Activated T-helper 2 cell treated with anti-CD3 and anti-CD28 coated beads, Interferon-gamma antibody, Interleukin-2, Interleukin-4, amounts not matched to agents 10 μg/mL and 5 μg/mL and 100 μg/mL, durations not matched to agents 14 hours and 24 hours and 36 hours (primary cell): ENCODE measurements at regions not wholly inside any gene's neighbourhood (a gene's known extent, or its start where the extent isn't known, plus 50 kb on each side); places are given as distances from the start of the nearest gene placed in this dataset.

Experiments used
- DNase-seq: peaks from one replicate; pipeline ENCODE4 v3.0.0; 2021; ENCODE audit warnings: low spot score
- H3K27ac Mint-ChIP-seq: one replicate; pipeline ENCODE4 v1.8.0; 2021; ENCODE audit warnings: mixed read lengths
- H3K27me3 Mint-ChIP-seq: one replicate; pipeline ENCODE4 v1.8.0; 2021; ENCODE audit warnings: low read depth, mixed read lengths
- H3K36me3 Mint-ChIP-seq: one replicate; pipeline ENCODE4 v1.8.0; 2021; ENCODE audit warnings: low read depth, mixed read lengths
- H3K4me1 Mint-ChIP-seq: one replicate; pipeline ENCODE4 v1.8.0; 2021; ENCODE audit warnings: low read depth, mixed read lengths
- H3K4me3 Mint-ChIP-seq: one replicate; pipeline ENCODE4 v1.8.0; 2021; ENCODE audit warnings: low read depth, mild to moderate bottlenecking, moderate library complexity, mixed read lengths
- H3K9me3 Mint-ChIP-seq: one replicate; pipeline ENCODE4 v1.8.0; 2021; ENCODE audit warnings: mixed read lengths
- intact Hi-C: fragments of 100-400 bp; cut with micrococcal nuclease; formaldehyde crosslinking; loops from one replicate; pipeline ENCODE4 v1.15.1; 2023

DNA sequence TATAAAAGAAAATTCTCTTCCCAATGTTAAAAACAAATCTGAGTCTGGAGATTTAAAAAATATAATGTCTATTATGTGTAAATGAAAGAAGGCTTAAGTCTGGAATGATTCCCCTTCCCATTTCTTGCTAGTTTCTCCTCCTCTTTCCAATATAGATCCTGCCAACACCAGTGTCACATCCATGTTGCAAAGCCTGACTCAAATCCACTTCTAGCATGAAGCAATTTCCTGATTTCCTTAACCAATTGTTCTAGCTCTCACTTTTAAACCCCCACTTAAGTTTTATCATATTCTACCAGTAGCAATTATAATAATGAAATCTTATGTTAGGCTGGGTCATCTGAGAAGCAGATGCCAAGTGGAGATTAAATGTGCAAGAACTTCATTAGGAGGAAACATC lies 100.1 kb upstream of the SEC61G start:
- H3K27me3 Mint-ChIP-seq = peaks cover 2% of the 10 kb centered on the region
- H3K36me3 Mint-ChIP-seq = no peaks in the 10 kb centered on the region
- H3K4me3 Mint-ChIP-seq = no peak overlapping the region
- no peaks in the 10 kb centered on the region for H3K4me1 Mint-ChIP-seq
- peaks cover 4% of the 10 kb centered on the region for H3K9me3 Mint-ChIP-seq
- DNase-seq = no peak
- intact Hi-C loops = no loop called here
- no peak overlapping the region for H3K27ac Mint-ChIP-seq

DNA sequence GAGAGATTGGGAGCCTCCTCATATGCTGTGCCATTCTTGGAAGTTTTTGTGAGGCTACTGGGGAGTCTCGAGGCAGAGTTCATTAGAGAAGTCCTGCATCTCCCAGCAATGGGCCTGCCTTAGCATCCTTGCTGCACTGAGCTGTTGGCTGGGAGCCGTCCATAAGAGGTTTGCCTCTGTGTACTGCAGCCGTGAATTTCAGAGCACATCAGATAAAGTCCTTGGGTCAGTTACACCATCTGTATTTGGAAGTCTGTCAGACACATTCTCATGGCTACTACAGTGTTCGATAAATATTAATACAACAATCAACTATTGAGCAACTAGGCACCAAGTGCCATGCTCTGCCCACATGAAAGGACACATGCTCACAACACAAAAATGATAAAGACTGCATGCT lies 100.5 kb upstream of the SEC61G start:
- peaks cover 4% of the 10 kb centered on the region for H3K9me3 Mint-ChIP-seq
- DNase-seq = no peak
- no peak overlapping the region for H3K4me3 Mint-ChIP-seq
- no peak overlapping the region for H3K27ac Mint-ChIP-seq
- no peaks in the 10 kb centered on the region for H3K4me1 Mint-ChIP-seq
- intact Hi-C loops = no loop called here
- peaks cover 2% of the 10 kb centered on the region for H3K27me3 Mint-ChIP-seq
- no peaks in the 10 kb centered on the region for H3K36me3 Mint-ChIP-seq

GRCh38 chr7:54860003-54860775 lies 101.2 kb upstream of the SEC61G start:
- intact Hi-C loops = no loop called here
- no peak for DNase-seq
- Mint-ChIP-seq H3K36me3 (no peaks in the 10 kb centered on the region), H3K9me3 (peaks cover 4% of the 10 kb centered on the region), H3K27me3 (peaks cover 2% of the 10 kb centered on the region), H3K4me1 (no peaks in the 10 kb centered on the region), H3K4me3 (no peak overlapping the region), H3K27ac (no peak overlapping the region)

- Mint-ChIP-seq H3K4me1 (no peaks in the 10 kb centered on the region), H3K9me3 (peaks cover 4% of the 10 kb centered on the region), H3K4me3 (no peak overlapping the region), H3K27ac (no peak overlapping the region), H3K27me3 (peaks cover 2% of the 10 kb centered on the region), H3K36me3 (no peaks in the 10 kb centered on the region)
- DNase-seq = no peak
- intact Hi-C loops = no loop called here
Measured at GRCh38 chr7:54860843-54861242, 101.8 kb upstream of the SEC61G start.

- no peaks in the 10 kb centered on the region for H3K9me3 Mint-ChIP-seq
- H3K4me3 Mint-ChIP-seq = no peak overlapping the region
- no peaks in the 10 kb centered on the region for H3K4me1 Mint-ChIP-seq
- no peak overlapping the region for H3K27ac Mint-ChIP-seq
- intact Hi-C loops = no loop called here
- no peaks in the 10 kb centered on the region for H3K36me3 Mint-ChIP-seq
- no peak for DNase-seq
- H3K27me3 Mint-ChIP-seq = peaks cover 2% of the 10 kb centered on the region
Measured at GRCh38 chr7:54864663-54865062, 105.7 kb upstream of the SEC61G start.

DNA sequence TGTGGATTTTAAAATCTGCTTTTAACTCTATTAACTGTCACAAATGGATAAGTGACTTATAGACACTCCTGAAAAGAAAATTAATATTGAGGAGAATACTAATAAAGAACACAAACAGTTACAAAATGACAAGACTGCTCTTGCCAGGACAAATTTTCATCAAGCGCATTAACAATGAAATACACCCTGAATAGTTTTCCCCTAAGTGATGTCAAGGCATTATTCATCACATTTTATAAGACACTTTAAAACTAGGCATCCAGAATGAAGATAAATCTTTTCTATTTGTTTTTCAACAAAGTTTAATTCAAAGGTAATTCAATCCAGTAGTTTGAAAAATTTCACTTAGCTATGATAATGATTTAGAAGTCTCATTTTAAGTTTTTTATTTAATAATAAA lies 110.5 kb upstream of the SEC61G start:
- intact Hi-C loops = no loop called here
- no peak for DNase-seq
- Mint-ChIP-seq H3K9me3 (no peaks in the 10 kb centered on the region), H3K4me3 (no peak overlapping the region), H3K27ac (no peak overlapping the region), H3K4me1 (no peaks in the 10 kb centered on the region), H3K36me3 (no peaks in the 10 kb centered on the region), H3K27me3 (no peaks in the 10 kb centered on the region)

GRCh38 chr7:54874804-54875203 lies 115.8 kb upstream of the SEC61G start:
- no peaks in the 10 kb centered on the region for H3K9me3 Mint-ChIP-seq
- DNase-seq = no peak
- no peak overlapping the region for H3K4me3 Mint-ChIP-seq
- intact Hi-C loops = no loop called here
- no peaks in the 10 kb centered on the region for H3K36me3 Mint-ChIP-seq
- no peaks in the 10 kb centered on the region for H3K27me3 Mint-ChIP-seq
- H3K4me1 Mint-ChIP-seq = no peaks in the 10 kb centered on the region
- H3K27ac Mint-ChIP-seq = no peak overlapping the region

DNA sequence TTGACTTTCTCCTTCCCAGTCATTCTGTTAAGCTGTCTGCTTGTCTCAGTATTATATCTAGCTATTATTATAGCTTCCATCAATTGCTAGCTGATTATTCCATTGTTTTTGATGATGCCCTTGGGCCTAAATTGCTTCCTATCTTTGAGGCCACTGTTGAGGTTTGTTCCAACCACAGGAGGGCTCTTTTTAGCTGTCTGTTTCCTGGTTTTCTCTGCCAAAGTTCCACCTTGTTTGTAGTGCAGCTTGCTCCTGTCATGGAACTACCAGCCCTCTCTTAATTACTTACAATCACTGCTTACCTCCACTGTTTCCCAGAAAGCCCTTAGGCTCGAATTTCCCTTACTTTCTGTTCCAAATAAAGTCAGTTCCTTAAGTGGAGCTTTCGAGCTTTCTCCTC lies 118.7 kb upstream of the SEC61G start:
- Mint-ChIP-seq H3K4me1 (no peaks in the 10 kb centered on the region), H3K4me3 (no peak overlapping the region)
- intact Hi-C loops = no loop called here

DNA sequence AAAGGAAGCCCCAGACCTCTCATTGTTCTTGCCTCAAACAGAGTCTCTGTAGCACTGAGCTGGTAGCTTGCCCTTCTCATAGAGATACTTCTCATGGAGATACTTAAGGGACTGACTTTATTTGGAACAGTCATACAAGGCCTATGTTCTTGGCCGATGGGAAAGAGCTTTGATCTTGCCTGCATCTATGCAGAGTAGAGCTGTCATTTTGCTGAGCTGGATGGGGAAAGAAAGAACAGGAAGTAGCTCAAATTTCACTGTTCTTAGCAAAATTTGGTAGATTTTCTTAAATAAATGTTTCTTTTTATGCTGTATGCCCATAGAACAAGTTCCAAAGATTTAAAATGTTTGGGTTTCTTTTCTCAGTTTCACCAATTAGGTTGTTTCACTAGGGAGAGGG lies 119.3 kb upstream of the SEC61G start:
- Mint-ChIP-seq H3K36me3 (no peaks in the 10 kb centered on the region), H3K27me3 (no peaks in the 10 kb centered on the region), H3K4me1 (no peaks in the 10 kb centered on the region), H3K4me3 (no peak overlapping the region), H3K27ac (no peak overlapping the region), H3K9me3 (no peaks in the 10 kb centered on the region)
- intact Hi-C loops = no loop called here
- DNase-seq = no peak

More for the DNA sequence above, 118.7 kb upstream of the SEC61G start:
- Mint-ChIP-seq H3K9me3 (no peaks in the 10 kb centered on the region), H3K27ac (no peak overlapping the region), H3K36me3 (no peaks in the 10 kb centered on the region), H3K27me3 (no peaks in the 10 kb centered on the region)
- DNase-seq = no peak

DNA sequence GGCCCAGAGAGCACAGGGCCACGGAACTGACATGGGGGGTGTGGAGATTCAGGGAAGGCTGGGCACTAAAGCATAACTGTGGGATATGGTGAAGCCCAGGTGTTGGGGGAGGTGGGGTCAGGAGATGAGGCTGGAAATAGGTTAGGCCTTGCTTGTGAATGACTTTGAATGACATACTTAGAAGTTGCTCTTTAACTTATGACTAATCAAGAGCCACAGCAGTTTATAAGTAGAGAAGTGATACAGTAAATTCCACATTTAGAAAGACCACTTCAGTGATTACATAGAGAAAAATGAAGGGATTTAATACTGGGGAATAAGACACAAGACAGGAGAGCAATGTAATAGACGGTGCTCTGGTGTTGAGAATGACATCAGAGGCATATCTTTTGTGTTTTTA lies 120.8 kb upstream of the SEC61G start:
- Mint-ChIP-seq H3K27me3 (no peaks in the 10 kb centered on the region), H3K27ac (no peak overlapping the region), H3K4me3 (no peak overlapping the region), H3K9me3 (no peaks in the 10 kb centered on the region), H3K4me1 (no peaks in the 10 kb centered on the region), H3K36me3 (no peaks in the 10 kb centered on the region)
- intact Hi-C loops = no loop called here
- no peak for DNase-seq

DNA sequence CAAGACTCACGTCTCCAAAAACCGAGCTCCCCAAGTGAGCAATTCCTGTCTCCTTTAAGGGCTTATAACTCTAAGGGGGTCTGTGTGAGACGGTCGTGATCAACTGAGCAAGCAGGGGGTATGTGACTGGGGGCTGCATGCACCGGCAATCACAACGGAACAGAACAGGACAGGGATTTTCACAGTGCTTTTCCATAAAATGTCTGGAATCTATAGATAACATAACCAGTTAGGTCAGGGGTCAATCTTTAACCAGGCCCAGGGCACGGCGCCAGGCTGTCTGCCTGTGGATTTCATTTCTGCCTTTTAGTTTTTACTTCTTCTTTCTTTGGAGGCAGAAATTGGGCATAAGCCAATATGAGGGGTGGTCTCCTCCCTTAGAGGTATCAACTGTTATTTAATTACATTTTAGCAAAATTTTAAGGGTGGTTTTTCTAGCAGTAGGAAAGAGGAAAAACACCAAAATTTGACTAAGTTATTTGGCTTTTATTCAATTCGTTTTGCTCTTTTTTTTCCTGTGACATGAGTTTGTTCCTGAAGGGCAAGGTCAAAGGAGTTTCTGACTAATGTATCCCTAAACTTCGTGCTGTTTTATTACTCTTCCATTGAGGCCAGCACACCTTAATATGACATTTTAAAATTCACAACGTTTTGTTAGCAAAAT lies 121.4 kb upstream of the SEC61G start:
- Mint-ChIP-seq H3K27me3 (no peaks in the 10 kb centered on the region), H3K4me3 (no peak overlapping the region), H3K27ac (no peak overlapping the region), H3K4me1 (no peaks in the 10 kb centered on the region), H3K9me3 (no peaks in the 10 kb centered on the region), H3K36me3 (no peaks in the 10 kb centered on the region)
- no peak for DNase-seq
- intact Hi-C loops = no loop called here

DNA sequence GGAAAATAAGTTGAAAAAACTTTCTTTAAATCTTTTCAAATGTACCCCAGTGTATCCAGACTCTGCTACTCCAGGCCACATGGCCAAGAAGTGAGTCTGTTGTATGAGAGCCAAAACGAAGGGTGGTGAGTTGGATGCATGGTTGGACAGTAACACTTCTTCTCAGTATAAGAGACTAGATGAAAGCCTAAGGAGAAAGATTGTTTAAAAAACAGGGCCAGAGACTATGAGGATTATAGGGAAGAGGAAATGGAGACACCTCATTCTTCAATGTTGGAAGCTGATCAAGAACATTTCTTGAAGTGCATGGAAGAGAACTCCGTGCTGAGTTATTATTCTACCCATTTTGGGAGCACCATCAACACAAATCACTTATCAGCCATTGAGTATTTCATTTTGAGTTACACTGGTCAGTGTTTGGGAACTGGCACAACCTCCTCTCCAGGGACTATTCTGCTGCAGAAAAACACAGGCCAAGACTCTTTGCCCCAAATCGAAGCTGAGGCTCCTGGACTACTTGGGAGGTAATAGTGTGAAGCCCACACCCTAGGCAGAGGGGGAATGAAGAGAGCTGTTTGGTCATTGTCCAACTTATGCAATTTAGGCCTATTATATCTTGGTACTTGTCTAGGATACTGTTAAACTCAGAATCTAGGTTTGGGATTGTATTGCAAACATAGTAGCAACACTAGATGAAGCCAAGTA lies 123.0 kb upstream of the SEC61G start:
- DNase-seq = no peak
- no peak overlapping the region for H3K27ac Mint-ChIP-seq
- intact Hi-C loops = no loop called here
- H3K27me3 Mint-ChIP-seq = peaks cover 2% of the 10 kb centered on the region
- H3K4me1 Mint-ChIP-seq = no peaks in the 10 kb centered on the region
- H3K4me3 Mint-ChIP-seq = no peak overlapping the region
- H3K36me3 Mint-ChIP-seq = no peaks in the 10 kb centered on the region
- no peaks in the 10 kb centered on the region for H3K9me3 Mint-ChIP-seq

GRCh38 chr7:54882694-54883093 lies 123.7 kb upstream of the SEC61G start:
- Mint-ChIP-seq H3K4me3 (no peak overlapping the region), H3K9me3 (no peaks in the 10 kb centered on the region), H3K36me3 (no peaks in the 10 kb centered on the region), H3K27ac (no peak overlapping the region), H3K27me3 (peaks cover 2% of the 10 kb centered on the region), H3K4me1 (no peaks in the 10 kb centered on the region)
- intact Hi-C loops = no loop called here
- no peak for DNase-seq
